AG08395 (cell line): ENCODE measurements at regions not wholly inside any gene's neighbourhood (a gene's known extent, or its start where the extent isn't known, plus 50 kb on each side); places are given as distances from the start of the nearest gene placed in this dataset.
A peak's percentile ranks its signal among the peaks of the same experiment; 100 is the strongest.
"Not testable (repeated sequence)": the region's sequence is repeated elsewhere in the genome, so short reads cannot be mapped to it uniquely, and the experiment has no call there.

Source experiments
- DNase-seq: peaks from one replicate; pipeline ENCODE4 v3.0.0; 2012; ENCODE audit warnings: mixed read lengths, low spot score

DNA sequence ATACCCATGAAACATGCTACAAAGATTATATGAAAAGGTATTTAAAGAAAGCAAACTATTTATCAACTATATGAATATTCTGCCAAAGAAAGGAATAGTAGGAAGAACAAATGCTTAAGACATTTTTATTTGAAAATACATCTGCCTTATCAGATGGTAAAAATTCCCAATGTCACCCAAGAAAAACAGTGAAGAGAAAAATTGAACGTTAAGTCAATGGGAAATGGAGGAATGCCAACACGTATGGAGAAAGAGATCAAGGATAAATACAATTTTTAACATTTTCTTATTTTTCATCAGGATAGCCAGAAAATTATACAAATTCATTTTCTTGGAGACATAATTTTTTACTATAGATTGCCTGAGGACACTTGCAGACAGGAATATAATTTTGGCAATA lies 394.2 kb downstream of the ZEB2 start:
- DNase-seq, result no peak

DNA sequence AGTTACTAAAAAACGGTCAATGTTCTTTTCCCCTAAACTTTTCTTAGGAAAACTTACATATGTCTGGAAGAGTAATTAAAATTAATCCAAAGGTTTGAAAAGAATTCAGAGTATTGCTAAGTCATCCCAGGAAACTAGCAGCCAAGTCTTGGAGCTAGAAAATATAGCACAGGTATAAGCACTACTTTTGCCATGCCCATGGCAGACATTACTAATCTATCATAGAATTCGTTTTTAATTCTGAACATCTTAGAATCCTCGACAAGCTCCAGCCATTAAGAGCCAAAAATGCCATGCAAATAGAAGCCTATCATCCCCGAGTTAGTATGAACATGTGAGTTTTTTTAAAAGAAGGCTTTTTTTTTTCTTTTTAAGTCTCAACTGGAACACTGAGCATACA lies 395.0 kb downstream of the ZEB2 start:
- no peak for DNase-seq

DNA sequence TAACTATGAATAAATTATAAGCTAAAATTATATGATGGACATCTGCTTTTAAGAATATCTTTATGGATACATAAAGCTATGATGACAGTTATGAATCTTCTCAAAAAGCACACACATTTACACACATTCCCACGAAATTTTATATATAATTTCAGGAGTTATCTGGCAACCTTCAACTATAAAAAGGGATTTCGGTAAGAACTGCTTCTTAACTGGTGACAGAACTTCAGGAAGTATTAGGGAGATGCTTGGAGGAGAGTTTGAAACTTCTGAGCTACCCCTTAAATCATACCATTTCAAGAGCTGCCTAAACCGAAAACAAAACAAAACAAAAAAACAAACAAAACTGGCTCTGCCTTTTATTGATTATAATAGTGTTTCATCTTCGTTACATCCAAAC lies 399.4 kb downstream of the ZEB2 start:
- DNase-seq, result no peak

DNA sequence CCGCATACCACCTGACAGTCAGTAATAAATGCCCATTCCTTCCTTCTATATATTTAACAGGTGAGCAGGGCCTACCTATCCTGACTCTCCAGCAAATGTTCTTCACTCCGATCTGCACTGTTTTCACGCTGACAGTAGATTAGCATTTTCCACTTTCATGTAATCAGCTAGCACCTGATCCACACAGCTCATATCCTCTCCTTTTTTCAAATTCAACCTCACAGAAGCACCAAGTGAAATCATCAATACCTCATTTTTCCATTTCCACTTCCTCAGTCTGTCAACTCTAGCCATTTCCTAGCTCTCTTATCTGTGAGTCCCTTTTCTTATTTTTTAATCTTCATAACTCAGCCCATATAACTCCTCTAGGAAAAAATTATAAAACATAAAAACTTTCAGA lies 402.8 kb downstream of the ZEB2 start:
- no peak for DNase-seq

DNA sequence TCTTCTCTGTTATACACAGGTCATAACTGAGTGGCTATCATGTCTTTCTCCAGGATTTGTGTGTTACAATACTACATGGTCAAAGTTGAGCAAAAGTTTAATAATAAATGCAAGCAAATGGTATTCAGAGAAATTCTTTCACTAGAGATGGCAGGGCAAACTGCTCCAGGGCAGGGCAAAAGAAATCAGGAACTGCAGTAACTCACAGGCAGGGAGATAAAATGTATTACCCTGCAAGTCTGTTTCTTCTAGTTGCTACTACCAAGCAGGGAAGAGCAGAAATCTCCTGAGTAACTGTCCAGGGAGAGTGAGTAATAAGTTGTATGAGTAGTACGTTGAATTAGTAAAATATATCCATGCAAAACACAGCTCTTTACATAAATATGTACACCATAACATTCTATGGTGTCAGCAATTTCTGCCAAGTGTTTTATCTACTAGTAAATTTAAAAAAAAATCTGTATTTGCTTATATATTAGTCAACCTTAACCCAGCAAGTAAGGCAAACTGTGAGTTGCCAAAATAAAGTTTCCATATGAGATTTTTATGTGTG lies 404.1 kb downstream of the ZEB2 start:
- DNase-seq, result peak; percentile 5

DNA sequence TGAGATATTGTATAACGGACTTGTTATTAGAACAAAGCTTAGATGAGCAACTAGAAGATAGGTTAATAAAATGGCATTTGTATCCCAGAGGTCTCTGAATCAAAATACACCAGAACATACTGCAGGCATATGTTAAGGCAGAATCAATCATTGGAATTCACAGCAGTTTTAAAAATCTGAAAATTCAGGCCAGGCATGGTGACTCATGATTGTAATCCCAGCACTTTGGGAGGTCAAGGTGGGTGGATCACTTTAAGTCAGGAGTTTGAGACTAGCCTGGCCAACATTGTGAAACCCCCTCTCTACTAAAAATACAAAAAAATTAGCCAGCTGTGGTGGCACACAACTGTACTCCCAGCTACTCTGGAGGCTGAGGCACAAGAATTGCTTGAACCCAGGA lies 405.2 kb downstream of the ZEB2 start:
- no peak for DNase-seq

DNA sequence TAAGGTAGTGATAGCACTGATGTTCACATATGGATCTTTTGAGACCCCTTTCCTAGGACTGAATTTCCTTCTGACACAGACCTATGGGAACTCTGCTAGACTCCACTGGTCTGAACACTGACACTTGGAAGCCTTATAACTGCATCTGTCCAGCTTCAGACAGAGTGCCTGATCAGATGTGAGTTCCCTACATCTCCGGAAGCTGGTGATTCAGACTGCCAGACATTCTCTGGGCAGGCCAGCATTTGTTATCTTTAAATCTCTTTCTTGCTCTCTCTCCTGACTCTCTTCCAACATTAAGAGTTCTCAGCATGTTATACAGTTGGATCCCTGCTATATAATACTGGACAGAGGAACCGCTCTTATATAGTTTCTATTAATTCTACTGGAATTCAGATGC lies 408.5 kb downstream of the ZEB2 start:
- DNase-seq, result peak; percentile 81

DNA sequence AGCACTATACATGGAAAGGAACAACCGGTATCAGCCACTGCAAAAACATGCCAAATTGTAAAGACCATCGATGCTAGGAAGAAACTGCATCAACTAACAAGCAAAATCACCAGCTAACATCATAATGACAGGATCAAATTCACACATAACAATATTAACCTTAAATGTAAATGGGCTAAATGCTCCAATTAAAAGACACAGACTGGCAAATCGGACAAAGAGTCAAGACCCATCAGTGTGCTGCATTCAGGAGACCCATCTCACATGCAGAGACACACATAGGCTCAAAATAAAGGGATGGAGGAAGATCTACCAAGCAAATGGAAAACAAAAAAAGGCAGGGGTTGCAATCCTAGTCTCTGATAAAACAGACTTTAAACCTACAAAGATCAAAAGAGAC lies 413.8 kb downstream of the ZEB2 start:
- DNase-seq, result not testable (repeated sequence)

DNA sequence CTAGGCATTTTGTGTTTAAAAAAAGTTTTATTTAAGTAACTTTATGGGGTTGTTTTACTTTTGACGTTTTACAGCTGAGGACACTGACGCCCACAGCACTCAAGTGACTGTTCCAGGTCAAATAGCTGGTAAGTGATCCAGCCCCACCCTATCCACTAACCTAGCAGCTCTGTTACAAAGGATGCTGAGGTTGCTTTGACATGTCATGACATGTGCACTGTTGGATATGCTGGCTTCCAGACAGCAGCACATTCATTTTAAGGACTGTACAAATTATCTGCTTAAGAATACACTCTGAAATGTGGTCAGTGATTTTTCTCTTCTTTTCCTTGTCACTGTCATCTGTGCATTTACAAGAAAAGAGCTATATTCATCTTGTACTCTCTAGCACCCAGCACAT lies 417.5 kb downstream of the ZEB2 start:
- DNase-seq, result no peak

DNA sequence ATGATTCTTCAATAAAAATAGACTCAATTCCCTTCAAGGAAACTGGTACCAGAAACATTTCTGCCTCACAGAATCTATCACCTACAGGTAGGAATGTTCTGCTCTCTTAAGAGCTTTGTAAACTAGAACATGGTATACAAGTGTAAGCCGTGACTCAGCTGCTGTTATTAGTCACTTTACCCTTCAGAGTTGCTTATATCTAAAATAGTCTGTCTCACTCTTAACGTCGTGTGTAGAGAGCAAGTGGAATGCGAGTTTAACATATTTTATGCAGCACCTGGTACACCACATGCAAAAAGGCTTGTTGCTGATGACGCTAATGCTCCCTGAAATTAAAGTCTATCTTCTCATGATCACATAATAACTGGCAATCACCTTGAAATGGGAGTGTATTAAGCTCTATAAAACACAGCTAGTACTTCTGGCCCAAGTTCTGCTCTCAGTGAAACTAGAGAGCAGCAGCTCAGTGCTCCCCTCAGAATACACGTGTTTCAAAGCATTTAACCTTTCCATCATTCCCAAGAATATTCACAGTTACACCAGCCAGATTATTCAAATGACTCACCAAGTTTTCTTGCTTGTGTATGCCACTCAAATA lies 420.0 kb downstream of the ZEB2 start:
- no peak for DNase-seq

DNA sequence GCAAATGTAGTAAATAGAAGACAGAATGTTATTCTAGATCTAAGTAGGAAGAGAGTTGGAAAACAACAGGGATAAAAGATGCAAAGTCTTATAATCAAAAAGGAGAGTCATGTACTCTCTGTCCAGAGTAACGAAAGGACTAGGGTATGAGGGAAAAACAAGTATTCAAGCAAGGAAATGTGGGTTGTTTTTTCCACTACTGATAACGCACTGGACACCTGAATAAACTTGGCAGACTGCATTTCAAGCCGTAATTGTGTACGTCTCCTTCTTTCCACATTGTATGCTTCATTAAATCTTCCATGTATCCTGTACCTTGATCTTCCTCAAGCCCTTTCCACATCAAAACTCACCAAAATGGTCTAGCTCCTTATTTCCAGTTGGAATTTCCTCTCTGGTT lies 420.6 kb downstream of the ZEB2 start:
- no peak for DNase-seq

DNA sequence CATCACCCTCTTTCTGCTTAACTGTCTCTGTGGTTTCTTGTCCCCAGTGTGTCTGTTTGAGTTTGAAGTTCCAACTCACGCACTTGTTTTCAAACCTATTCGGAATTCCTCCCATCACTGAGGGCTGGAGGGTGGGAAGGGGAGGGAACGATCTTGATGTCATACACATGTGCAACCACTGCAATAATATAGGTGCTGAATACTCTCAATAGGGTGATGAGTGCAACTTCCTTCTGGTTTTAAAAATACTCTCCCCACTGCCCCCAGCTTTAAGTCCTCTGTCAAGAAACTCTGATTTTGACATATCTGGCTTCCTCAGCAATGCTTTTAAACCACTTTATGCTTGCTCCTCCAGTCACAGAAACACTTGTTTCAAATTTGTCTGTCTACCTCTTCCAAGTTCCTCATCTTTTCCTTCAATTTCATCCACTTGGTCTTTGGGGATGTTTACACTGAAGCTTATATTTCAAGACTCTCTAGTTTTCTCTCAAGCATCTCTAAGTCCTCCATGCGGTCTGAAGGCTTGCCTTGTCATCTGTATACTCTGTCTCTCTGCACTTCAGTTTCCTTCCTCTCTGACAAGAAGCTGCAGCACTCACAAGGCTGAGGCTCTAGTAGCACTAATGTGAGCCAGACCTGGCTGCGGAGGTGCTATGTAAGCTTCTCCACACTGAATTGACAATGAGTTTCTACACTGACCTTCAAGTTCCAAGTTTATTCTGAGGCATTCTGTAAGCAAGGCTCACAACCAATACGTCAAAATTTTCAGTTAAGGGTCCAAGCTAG lies 422.3 kb downstream of the ZEB2 start:
- DNase-seq, result no peak

DNA sequence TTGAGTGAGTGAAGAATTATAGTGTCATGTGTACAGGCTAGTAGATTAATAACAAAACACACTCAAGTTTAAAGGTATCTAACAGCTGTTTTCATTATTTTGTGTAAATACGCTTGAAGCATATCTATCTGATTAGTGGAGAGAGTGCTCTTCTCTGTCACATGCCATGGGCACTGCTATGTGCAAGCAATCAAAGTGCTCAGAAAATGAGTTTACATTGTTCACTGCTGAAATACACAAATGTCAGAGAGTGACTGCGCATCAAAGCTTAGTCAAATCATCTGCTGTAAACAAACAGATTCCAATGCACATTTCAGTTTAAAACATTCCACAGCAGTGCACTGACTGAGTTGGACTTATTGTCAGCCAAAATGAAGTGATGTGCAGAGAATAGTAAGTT lies 423.4 kb downstream of the ZEB2 start:
- DNase-seq, result no peak

DNA sequence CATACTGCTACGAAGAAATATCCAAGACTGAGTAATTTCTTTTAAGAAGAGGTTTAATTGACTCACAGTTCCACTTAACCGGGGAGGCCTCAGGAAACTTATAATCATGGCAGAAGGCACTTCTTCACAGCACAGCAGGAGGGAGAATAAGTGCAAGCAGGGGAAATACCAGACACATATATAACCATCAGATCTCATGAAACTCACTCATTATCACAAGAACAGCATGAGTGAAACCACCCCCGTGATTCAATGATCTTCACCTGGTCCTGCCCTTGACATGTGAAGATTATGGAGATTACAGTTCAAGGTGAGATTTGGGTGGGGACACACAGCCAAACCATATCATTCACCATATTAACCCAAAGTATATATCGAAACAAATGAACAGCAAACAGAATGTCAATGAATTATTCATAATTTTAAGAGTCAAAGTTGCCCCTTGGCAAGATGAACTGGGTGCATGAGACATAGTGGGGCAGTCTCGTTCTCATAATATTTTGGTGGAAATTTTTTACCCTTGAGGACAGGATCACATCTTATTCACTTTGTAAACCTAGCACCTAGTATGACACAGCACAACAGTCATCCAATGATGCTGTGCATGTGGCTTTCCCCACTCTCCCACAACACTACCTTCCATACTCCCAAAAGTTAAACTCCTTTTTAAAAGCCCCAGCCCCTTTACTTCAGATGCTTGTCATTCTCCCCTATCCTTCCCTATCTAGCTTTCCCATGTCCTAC lies 425.3 kb downstream of the ZEB2 start:
- DNase-seq, result no peak

DNA sequence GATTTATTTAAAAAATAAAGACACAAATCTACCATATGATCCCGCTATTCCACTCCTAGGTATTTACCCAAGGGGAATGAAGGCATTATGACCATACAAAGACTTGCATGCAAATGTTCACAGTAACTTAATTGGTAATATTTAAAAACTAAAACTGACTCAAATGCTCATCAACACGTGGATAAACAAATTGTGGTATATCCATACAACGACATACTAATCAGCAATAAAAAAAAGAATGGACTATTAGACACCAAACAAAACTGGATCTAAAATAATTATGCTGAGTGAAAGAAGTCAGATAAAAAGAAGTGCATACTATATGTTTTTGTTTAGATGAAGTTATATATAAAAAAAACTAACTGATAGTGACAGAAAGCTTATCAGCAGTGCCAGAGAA lies 428.3 kb downstream of the ZEB2 start:
- no peak for DNase-seq

DNA sequence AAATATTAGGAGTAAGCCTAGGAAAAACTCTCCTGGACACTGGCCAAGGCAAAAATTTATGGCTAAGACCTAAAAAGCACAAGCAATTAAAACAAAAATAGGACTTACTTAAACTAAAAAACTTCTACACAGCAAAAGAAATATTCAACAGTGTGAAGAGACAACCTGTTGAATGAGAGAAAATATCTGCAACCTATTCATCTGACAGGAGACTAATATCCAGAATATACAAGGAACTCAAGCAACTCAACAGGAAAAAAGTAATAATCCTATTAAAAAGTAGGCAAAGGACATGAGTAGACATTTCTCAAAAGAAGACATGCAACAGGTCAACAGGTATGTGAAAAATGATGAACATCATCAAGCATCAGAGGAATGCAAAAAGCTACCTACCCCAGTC lies 431.1 kb downstream of the ZEB2 start:
- DNase-seq, result no peak

DNA sequence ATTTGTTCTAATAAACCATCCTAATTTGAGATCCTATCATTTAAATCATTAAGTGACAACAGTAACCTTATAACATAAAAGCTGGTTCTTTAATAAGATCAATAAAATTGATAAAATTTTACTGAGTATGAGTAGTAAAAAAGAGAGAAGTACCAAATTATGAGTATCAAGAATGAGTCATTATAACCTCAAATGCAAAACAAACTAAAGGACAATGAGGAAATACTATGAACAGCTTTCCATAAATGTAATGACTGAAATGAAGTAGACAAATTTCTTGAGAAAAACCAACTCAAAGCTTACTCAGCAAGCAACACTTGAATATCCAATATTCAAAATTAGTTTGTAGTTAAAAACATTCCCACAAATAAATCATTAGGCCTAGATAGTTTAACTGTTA lies 433.0 kb downstream of the ZEB2 start:
- peak; percentile 29 for DNase-seq

DNA sequence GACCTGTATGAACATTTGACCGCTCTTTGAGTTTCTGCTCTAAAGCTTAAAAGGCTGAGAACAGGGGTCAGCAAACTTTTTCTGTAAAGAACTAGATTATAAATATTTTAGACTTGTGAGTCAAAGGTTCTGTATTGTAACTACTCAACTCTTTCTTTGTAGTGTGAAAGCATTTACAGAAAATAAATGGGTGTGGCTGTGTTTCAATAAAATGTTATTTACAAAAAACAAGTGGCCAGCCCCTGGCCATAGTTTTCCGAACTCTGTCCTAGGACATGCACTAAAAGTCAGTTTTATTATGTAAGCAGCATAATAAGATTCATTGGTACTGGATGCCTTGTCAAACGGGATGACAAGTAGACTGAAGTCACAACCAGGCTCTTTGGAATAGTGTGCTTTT lies 434.9 kb downstream of the ZEB2 start:
- no peak for DNase-seq

DNA sequence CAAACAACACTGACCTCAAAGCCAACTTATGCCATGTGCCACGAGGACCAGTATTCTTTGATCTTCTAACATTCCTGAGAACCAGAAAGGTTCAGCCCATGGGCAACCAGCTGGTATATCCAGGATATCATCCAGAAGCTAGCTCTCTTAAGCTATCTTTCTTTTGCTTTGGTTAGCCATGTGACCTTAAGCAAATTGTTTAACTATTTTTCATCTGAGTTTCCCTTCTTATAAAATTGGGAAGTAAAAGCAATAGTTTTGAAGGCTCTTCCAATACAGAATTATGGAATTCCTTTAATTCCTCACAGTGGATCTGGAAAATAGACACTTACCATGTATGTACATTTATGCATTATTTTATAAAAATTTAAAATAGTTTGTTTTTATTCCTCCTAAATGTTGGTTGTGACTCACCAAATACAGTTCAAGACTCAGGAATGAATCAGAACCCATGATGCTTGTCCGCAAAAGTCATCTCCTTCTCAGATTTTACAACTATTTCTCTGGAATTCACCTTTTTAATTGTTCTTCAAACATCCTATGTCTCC lies 435.7 kb downstream of the ZEB2 start:
- DNase-seq, result peak; percentile 63

DNA sequence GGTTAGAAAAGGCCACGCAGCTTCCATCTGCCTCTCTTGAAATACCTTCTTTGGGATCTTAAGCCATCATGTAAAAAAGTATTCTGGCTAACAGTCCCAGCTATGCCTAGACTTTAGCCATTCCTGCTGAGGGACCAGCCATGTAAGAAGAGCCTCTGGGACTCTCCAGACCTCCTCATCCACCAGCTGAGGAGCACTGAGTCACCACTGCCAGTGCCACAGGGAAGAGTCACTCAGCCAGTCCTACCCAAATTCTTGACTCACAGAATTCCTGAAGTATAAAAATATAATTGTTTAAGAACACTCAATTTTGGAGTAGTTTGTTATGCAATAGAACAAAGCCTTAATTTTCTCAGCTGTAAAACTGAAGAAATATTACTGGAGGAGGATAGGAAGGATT lies 436.7 kb downstream of the ZEB2 start:
- DNase-seq, result peak; percentile 89

DNA sequence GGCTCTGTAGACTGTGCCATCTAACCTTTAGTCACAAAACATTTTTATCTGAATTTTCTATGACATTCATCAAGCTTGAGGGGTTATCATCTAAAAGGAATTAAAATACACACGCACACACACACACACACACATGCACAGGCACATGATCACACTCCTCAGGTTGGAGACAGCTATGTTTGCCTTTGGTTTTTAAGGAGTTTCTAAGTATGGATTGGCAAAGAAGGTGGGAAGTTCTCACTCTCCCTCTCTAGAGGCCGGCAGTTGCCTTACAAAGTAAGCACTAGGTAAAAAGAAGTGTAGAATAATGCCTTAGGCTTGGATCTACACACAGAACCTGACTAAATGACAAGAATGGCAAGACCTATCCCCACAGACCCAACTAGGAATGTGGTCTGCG lies 437.1 kb downstream of the ZEB2 start:
- DNase-seq, result no peak

DNA sequence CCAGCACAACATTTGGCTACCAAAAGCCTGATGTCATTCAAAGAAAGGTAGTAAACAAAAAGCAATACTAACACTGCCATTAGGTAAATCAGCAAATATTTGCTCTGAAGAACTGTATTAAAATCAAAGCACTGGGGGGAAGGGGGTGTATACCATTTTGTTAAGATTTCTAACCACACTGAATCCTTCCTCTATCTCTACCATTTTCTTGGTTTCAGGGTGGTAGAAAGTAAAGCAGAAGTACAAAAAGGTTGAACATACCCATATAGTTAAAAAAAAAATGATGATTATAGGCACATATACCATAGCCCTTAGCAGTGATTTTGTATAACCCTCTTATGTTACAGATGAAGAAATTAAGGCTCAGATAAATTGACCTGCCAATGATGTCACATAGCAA lies 437.6 kb downstream of the ZEB2 start:
- no peak for DNase-seq

DNA sequence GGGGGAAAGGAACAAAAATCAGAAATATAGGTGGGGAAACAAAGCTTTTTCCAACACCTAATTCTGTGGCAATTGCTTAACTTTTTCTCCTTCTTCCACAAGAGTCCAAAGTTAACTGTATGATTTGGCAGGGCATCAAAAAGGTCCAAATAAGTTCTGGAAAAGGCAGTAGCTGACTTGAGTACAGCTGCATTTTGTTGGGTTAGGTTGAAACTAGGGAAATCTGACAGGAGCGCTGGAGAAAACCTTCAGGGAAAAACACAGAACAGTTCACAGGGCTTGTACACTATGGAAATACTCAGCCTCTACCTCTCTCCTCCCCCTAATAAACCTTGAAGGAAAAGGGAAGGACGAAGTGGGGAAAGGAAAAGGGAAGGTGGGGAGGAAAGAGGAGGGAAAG lies 438.6 kb downstream of the ZEB2 start:
- DNase-seq, result no peak
